H9 (cell line): ENCODE measurements at regions not wholly inside any gene's neighbourhood (a gene's known extent, or its start where the extent isn't known, plus 50 kb on each side); places are given as distances from the start of the nearest gene placed in this dataset.

Experiments
- DNase-seq: peaks from one replicate; pipeline ENCODE4 v3.0.0-alpha.2; 2017
- H2AFZ ChIP-seq: one replicate; pipeline ENCODE4 v1.6.1; 2013; ENCODE audit warnings: mild to moderate bottlenecking, low read length, control low read depth, moderate library complexity
- H2AK5ac ChIP-seq: 2 replicates; pipeline ENCODE4 v1.6.1; 2013; ENCODE audit warnings: low read length, control low read depth, mixed read lengths; ENCODE audit not compliant: insufficient read length
- H2BK120ac ChIP-seq: one replicate; pipeline ENCODE4 v1.6.1; 2013; ENCODE audit warnings: low read depth, mild to moderate bottlenecking, low read length, control low read depth, inconsistent platforms; ENCODE audit not compliant: poor library complexity, severe bottlenecking
- H2BK12ac ChIP-seq: 2 replicates; pipeline ENCODE4 v1.6.1; 2013; ENCODE audit warnings: low read length, control low read depth, mixed read lengths, low read depth; ENCODE audit not compliant: insufficient read length
- H2BK15ac ChIP-seq: 2 replicates; pipeline ENCODE4 v1.6.1; 2013; ENCODE audit warnings: low read depth, low read length, control low read depth
- H2BK20ac ChIP-seq: one replicate; pipeline ENCODE4 v1.6.1; 2013; ENCODE audit warnings: low read depth, mild to moderate bottlenecking, low read length, control low read depth, inconsistent platforms; ENCODE audit not compliant: poor library complexity, severe bottlenecking
- H2BK5ac ChIP-seq: 2 replicates; pipeline ENCODE4 v1.6.1; 2013; ENCODE audit warnings: low read length, control low read depth, mixed read lengths; ENCODE audit not compliant: insufficient read length
- H3K14ac ChIP-seq: 2 replicates; pipeline ENCODE4 v1.6.1; 2013; ENCODE audit warnings: low read length, control low read depth; ENCODE audit not compliant: insufficient read depth
- H3K18ac ChIP-seq: 2 replicates; pipeline ENCODE4 v1.6.1; 2013; ENCODE audit warnings: low read depth, mild to moderate bottlenecking, mixed read lengths, low read length, control low read depth; ENCODE audit not compliant: insufficient read length
- H3K23ac ChIP-seq: 2 replicates; pipeline ENCODE4 v1.6.1; 2013; ENCODE audit warnings: low read length, control low read depth, mixed read lengths, low read depth; ENCODE audit not compliant: insufficient read length
- H3K23me2 ChIP-seq: 2 replicates; pipeline ENCODE4 v1.6.1; 2013; ENCODE audit warnings: low read depth, mild to moderate bottlenecking, mixed read lengths, low read length, control low read depth; ENCODE audit not compliant: insufficient read length, poor library complexity, severe bottlenecking
- H3K27ac ChIP-seq: 2 replicates; pipeline ENCODE4 v1.5.1; 2013; ENCODE audit warnings: low read length, control low read depth, mixed read lengths, low read depth; ENCODE audit not compliant: insufficient read length
- H3K27me3 ChIP-seq: 2 replicates; pipeline ENCODE4 v1.6.1; 2013; ENCODE audit warnings: low read length, control low read depth, inconsistent platforms; ENCODE audit not compliant: insufficient read depth
- H3K4ac ChIP-seq: 2 replicates; pipeline ENCODE4 v1.6.1; 2013; ENCODE audit warnings: low read depth, mild to moderate bottlenecking, control low read depth, inconsistent platforms, low read length, moderate library complexity
- H3K4me1 ChIP-seq: 2 replicates; pipeline ENCODE4 v1.6.1; 2013; ENCODE audit warnings: low read length, control low read depth, inconsistent platforms; ENCODE audit not compliant: insufficient read depth
- H3K4me2 ChIP-seq: 2 replicates; pipeline ENCODE4 v1.6.1; 2013; ENCODE audit warnings: low read length, control low read depth, mixed read lengths; ENCODE audit not compliant: insufficient read length, insufficient read depth
- H3K56ac ChIP-seq: 2 replicates; pipeline ENCODE4 v1.6.1; 2013; ENCODE audit warnings: low read depth, mild to moderate bottlenecking, mixed read lengths, low read length, control low read depth; ENCODE audit not compliant: insufficient read length
- H3K79me1 ChIP-seq: 2 replicates; pipeline ENCODE4 v1.6.1; 2013; ENCODE audit warnings: low read depth, mild to moderate bottlenecking, moderate library complexity, low read length, control low read depth, inconsistent platforms; ENCODE audit not compliant: insufficient read depth, poor library complexity, severe bottlenecking
- H3K79me2 ChIP-seq: 2 replicates; pipeline ENCODE4 v1.6.1; 2013; ENCODE audit warnings: low read length, control low read depth, inconsistent platforms; ENCODE audit not compliant: insufficient read depth
- H3K9ac ChIP-seq: 2 replicates; pipeline ENCODE4 v1.6.1; 2013; ENCODE audit warnings: low read length, control low read depth, mixed read lengths; ENCODE audit not compliant: insufficient read length; ENCODE audit errors: extremely low read depth
- H3K9me3 ChIP-seq: one replicate; pipeline ENCODE4 v1.6.1; 2013; ENCODE audit warnings: low read depth, low read length, inconsistent platforms; ENCODE audit not compliant: control insufficient read depth
- H3T11ph ChIP-seq: one replicate; pipeline ENCODE4 v1.6.1; 2013; ENCODE audit warnings: mild to moderate bottlenecking, low read length, control low read depth, inconsistent platforms
- H4K20me1 ChIP-seq: one replicate; pipeline ENCODE4 v1.6.1; 2013; ENCODE audit not compliant: control insufficient read depth, insufficient read length, insufficient read depth
- H4K5ac ChIP-seq: 2 replicates; pipeline ENCODE4 v1.6.1; 2013; ENCODE audit warnings: low read depth, mild to moderate bottlenecking, mixed read lengths, low read length, control low read depth; ENCODE audit not compliant: insufficient read length
- H4K8ac ChIP-seq: replicated peaks from 2 replicates; pipeline ENCODE4 v1.6.1; 2013; ENCODE audit warnings: low read length, control low read depth, mixed read lengths, low read depth; ENCODE audit not compliant: insufficient read length
- H4K91ac ChIP-seq: 2 replicates; pipeline ENCODE4 v1.6.1; 2013; ENCODE audit warnings: low read depth, mild to moderate bottlenecking, moderate library complexity, mixed read lengths, low read length, control low read depth; ENCODE audit not compliant: insufficient read length
- H3K27ac Mint-ChIP-seq, 3 experiments: 2 replicates in 2 of 3; 3 replicates in 1 of 3; pipeline ENCODE4 v1.8.0; 2020 to 2021; ENCODE audit warnings: mixed read lengths in 3 of 3, mild to moderate bottlenecking in 1 of 3, moderate library complexity in 1 of 3
- H3K27me3 Mint-ChIP-seq: 2 replicates; pipeline ENCODE4 v1.8.0; 2021; ENCODE audit warnings: low read depth, mild to moderate bottlenecking, moderate library complexity, mixed read lengths
- H3K36me3 Mint-ChIP-seq, 3 experiments: 2 replicates in 2 of 3; 3 replicates in 1 of 3; pipeline ENCODE4 v1.8.0; 2020 to 2021; ENCODE audit warnings: low read depth in 3 of 3, mixed read lengths in 3 of 3; ENCODE audit not compliant: insufficient read depth in 1 of 3
- H3K4me1 Mint-ChIP-seq, 2 experiments: 2 replicates each; pipeline ENCODE4 v1.8.0; 2020; ENCODE audit warnings: mixed read lengths in 2 of 2
- H3K4me3 Mint-ChIP-seq, 2 experiments: 2 replicates in 1 of 2; 3 replicates in 1 of 2; pipeline ENCODE4 v1.8.0; 2020 to 2021; ENCODE audit warnings: mild to moderate bottlenecking in 2 of 2, mixed read lengths in 2 of 2, moderate library complexity in 1 of 2
- H3K9me3 Mint-ChIP-seq, 2 experiments: 2 replicates in 1 of 2; 3 replicates in 1 of 2; pipeline ENCODE4 v1.8.0; 2020; ENCODE audit warnings: mild to moderate bottlenecking in 2 of 2, mixed read lengths in 2 of 2, moderate library complexity in 1 of 2
- WGBS: extraction: QIAGEN DNeasy Blood & Tissue Kit; methylation state at CpG from one replicate; pipeline ENCODE4 v1.1.7; 2013; ENCODE audit warnings: missing lambda C conversion rate, low lambda C conversion rate, mixed read lengths; ENCODE audit not compliant: insufficient read length; ENCODE audit errors: extremely low coverage; 5-methylcytosine and 5-hydroxymethylcytosine counted together
- TF ChIP-seq, protein P1 (sequence below): fragments of 200-600 bp; sonication (generic); conservative IDR thresholded peaks from 3 replicates; pipeline ENCODE4 v1.8.0; 2021; ENCODE audit warnings: antibody characterized with exemption, mild to moderate bottlenecking

DNA sequence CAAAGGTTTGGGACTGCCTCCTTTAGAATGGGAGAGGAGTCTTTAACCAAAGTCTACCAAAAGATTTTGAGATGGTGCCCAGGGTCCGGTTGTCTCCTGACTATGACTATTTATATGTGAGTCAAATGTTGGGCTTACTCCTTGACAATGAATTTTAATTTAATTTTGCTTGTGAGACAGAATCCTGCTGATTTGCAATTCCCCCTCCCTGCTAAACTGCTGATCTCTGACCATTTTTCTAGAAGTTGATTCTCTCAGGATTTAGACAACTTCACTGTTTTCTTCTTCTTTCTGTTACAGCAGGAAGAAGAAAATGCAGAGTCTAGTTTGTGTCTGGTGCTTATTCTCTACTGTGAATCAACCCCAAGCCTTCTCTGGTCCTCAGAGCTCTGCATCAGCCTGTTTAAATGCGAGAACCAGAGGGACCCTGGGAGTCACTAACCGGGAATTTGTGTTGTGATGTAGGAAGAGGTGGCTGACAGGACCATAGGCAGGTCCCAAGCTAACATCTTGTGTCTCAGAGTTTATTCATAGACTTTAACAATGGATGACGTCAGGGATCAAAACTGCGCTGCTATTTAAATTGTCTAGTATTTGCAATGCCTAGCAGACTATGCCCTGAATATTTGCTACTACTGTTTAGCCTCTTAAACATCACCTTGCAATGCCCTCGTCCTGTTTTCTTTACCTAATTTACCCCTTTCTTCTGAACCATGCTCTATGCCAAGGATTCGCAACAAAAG, 124.0 kb upstream of the TAF11L2 start:
- Histone ChIP-seq H3K27ac (no peak overlapping the region), H3K27me3 (no peaks in the 10 kb centered on the region), H3K14ac (no peak overlapping the region), H2AK5ac (no peak overlapping the region), H2BK15ac (no peak overlapping the region), H3K9me3 (no peaks in the 10 kb centered on the region), H3K4me2 (no peak overlapping the region), H2BK5ac (no peak overlapping the region), H2BK12ac (no peak overlapping the region), H2AFZ (no peak overlapping the region), H3K18ac (no peak overlapping the region), H2BK20ac (no peak overlapping the region), H3K4ac (no peak overlapping the region), H4K20me1 (no peaks in the 10 kb centered on the region), H3K56ac (no peak overlapping the region), H3K9ac (no peak overlapping the region), H3K79me2 (no peaks in the 10 kb centered on the region), H3K79me1 (no peaks in the 10 kb centered on the region), H3T11ph (no peak overlapping the region), H4K91ac (no peak overlapping the region), H3K23me2 (no peaks in the 10 kb centered on the region), H4K8ac (no peak overlapping the region), H2BK120ac (no peak overlapping the region), H3K23ac (no peak overlapping the region), H4K5ac (no peak overlapping the region), H3K4me1 (peaks cover 9% of the 10 kb centered on the region; the same call in 1 of the 2 replicates)
- H3K27me3 Mint-ChIP-seq = no peaks in the 10 kb centered on the region
- H3K9me3 Mint-ChIP-seq = peaks cover 0 to 3% of the 10 kb centered on the region in 2 experiments; a peak in 2 of 5 replicates
- peaks cover 0 to 3% (median 2%) of the 10 kb centered on the region in 3 experiments; a peak in 4 of 7 replicates for H3K36me3 Mint-ChIP-seq
- peak overlapping the region; percentile 74 to 93 (median 81) for H3K27ac Mint-ChIP-seq
- DNase-seq = no peak
- WGBS = no CpG with 5 or more reads among the region's 7 CpGs
- peak overlapping the region in 1 of 2 experiments; percentile 21; a peak in 1 of 5 replicates for H3K4me3 Mint-ChIP-seq
- peaks cover 24% of the 10 kb centered on the region in 2 experiments for H3K4me1 Mint-ChIP-seq
- TF ChIP-seq, protein P1, sequence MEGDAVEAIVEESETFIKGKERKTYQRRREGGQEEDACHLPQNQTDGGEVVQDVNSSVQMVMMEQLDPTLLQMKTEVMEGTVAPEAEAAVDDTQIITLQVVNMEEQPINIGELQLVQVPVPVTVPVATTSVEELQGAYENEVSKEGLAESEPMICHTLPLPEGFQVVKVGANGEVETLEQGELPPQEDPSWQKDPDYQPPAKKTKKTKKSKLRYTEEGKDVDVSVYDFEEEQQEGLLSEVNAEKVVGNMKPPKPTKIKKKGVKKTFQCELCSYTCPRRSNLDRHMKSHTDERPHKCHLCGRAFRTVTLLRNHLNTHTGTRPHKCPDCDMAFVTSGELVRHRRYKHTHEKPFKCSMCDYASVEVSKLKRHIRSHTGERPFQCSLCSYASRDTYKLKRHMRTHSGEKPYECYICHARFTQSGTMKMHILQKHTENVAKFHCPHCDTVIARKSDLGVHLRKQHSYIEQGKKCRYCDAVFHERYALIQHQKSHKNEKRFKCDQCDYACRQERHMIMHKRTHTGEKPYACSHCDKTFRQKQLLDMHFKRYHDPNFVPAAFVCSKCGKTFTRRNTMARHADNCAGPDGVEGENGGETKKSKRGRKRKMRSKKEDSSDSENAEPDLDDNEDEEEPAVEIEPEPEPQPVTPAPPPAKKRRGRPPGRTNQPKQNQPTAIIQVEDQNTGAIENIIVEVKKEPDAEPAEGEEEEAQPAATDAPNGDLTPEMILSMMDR = no peak
